ENCODE measurements at regions not wholly inside any gene's neighbourhood (a gene's known extent, or its start where the extent isn't known, plus 50 kb on each side); places are given as distances from the start of the nearest gene placed in this dataset.

- Histone ChIP-seq H3K27me3 (replicated peaks in 1 of 2; ENCODE audit: control insufficient read depth in 2 of 2, insufficient read depth in 2 of 2, low read length in 1 of 2) (no peaks in the 10 kb centered on the region), H3K4me1 (ENCODE audit: control insufficient read depth, insufficient read depth, low read length) (no peaks in the 10 kb centered on the region), H3K9me3 (replicated peaks; ENCODE audit: control insufficient read depth, insufficient read depth, low read length) (no peaks in the 10 kb centered on the region; the same call in 1 of the 3 replicates), H3K36me3 (ENCODE audit: control insufficient read depth in 2 of 2, insufficient read depth in 2 of 2, low read length in 1 of 2) (no peaks in the 10 kb centered on the region), H3K27ac (ENCODE audit: control insufficient read depth, insufficient read depth) (no peak overlapping the region), H2AFZ (ENCODE audit: control insufficient read depth, low read depth, low read length) (no peak overlapping the region), H4K20me1 (ENCODE audit: control insufficient read depth, insufficient read depth) (no peaks in the 10 kb centered on the region), H3K9ac (ENCODE audit: control insufficient read depth, insufficient read depth, low read length) (no peak overlapping the region), H3K4me2 (ENCODE audit: control insufficient read depth, insufficient read depth) (no peak overlapping the region), H3K4me3 (no peak overlapping the region), H3K79me2 (ENCODE audit: control insufficient read depth, insufficient read depth, low read length) (no peaks in the 10 kb centered on the region)
- SMC1A ChIA-PET (ENCODE audit: uncharacterized antibody, unreplicated experiment), result interaction anchor here (0.8 to 7.6 kb wide), 13 partner anchors 8 to 117 kb away, joined by 3 to 71 read pairs (median 5); no protein-coding TSS in a partner anchor
- CTCF ChIA-PET, result interaction anchor here (0.9 to 6.6 kb wide), 16 partner anchors 8 to 871 kb away, joined by 3 to 75 read pairs (median 3); no protein-coding TSS in a partner anchor
- FAIRE-seq (peak; percentile 31), ATAC-seq (peak; percentile 78), DNase-seq (ENCODE audit: low read depth, low spot score) (no peak)
- in situ Hi-C loops (cut with MboI) (no loop called here), intact Hi-C loops (cut with micrococcal nuclease; ENCODE audit: unreplicated experiment) (loop anchor here (5.0 kb wide), 1 partner anchor 221 kb away; no protein-coding TSS in a partner anchor)
- 52% methylated on average over 8 of the region's 8 CpGs for WGBS (ENCODE audit: insufficient coverage, insufficient replicate concordance, low lambda C conversion rate, missing lambda C conversion rate)
- RAD21 ChIA-PET (ENCODE audit: unreplicated experiment), result interaction anchor here (0.7 to 6.7 kb wide), 4 partner anchors 11 to 53 kb away, joined by 3 to 98 read pairs (median 10); no protein-coding TSS in a partner anchor
- POLR2A ChIA-PET, result interaction anchor here (0.6 to 1.2 kb wide), 2 partner anchors 24 to 215 kb away, joined by 3 to 4 read pairs; no protein-coding TSS in a partner anchor
- TF ChIP-seq CTCF (IDR thresholded peaks at IDR 0.05 in 2 of 3, conservative IDR thresholded peaks at IDR 0.05 in 1 of 3; ENCODE audit: control insufficient read depth in 2 of 3, extremely low read depth in 1 of 3, insufficient read depth in 1 of 3, low read depth in 3 of 3, low read length in 3 of 3) (peak in 2 of 3 experiments; percentile 22 to 44; a peak in 3 of 6 replicates), NR2C1 (IDR thresholded peaks at IDR 0.05) (no peak), REST (IDR thresholded peaks at IDR 0.05; ENCODE audit: low read depth, low read length) (no peak), BCL3 (IDR thresholded peaks at IDR 0.05; ENCODE audit: borderline replicate concordance, insufficient read depth, low read depth, low read length, poor library complexity, severe bottlenecking) (no peak), RBBP5 (conservative IDR thresholded peaks at IDR 0.05) (no peak), YY1 (IDR thresholded peaks at IDR 0.05; ENCODE audit: low read depth, low read length) (no peak), MAX (IDR thresholded peaks at IDR 0.05; ENCODE audit: low read depth, low read length) (no peak), SIX5 (IDR thresholded peaks at IDR 0.05; ENCODE audit: low read depth, low read length, severe bottlenecking) (no peak), PAX5 (IDR thresholded peaks at IDR 0.05; ENCODE audit: borderline replicate concordance, low read depth, low read length) (no peak), SMC3 (IDR thresholded peaks at IDR 0.05; ENCODE audit: borderline replicate concordance, low read length) (peak; percentile 14; the same call in 1 of the 2 replicates), SMAD1 (IDR thresholded peaks at IDR 0.05; ENCODE audit: low read depth, partially characterized antibody) (no peak), USF1 (IDR thresholded peaks at IDR 0.05; ENCODE audit: borderline replicate concordance, extremely low read length, insufficient read depth, low read depth, low read length) (no peak), RAD21 (IDR thresholded peaks at IDR 0.05; ENCODE audit: insufficient read depth, low read depth, low read length) (peak; percentile 35; the same call in 1 of the 2 replicates)
- no TSS peak for BruUV-seq (replicated peaks)
Measured at GRCh38 chr3:75140904-75141615, 523.1 kb upstream of the FRG2C start.

All from GM12878 (cell line).